Fibroblast of lung (primary cell): ENCODE measurements at regions not wholly inside any gene's neighbourhood (a gene's known extent, or its start where the extent isn't known, plus 50 kb on each side); places are given as distances from the start of the nearest gene placed in this dataset.
A peak's percentile ranks its signal among the peaks of the same experiment; 100 is the strongest.

Experiments used
- DNase-seq, 2 donors: peaks; one replicate each; pipeline versions ENCODE4 v3.0.0 to v3.0.0-alpha.2; 2010; ENCODE audit warnings: low read depth in 2 of 2
- H2AFZ ChIP-seq: 2 replicates; pipeline ENCODE4 v1.5.1; 2012; ENCODE audit warnings: low read length, control low read depth, inconsistent platforms
- H3K27ac ChIP-seq: 2 replicates; pipeline ENCODE4 v1.5.1; 2011; ENCODE audit warnings: low read length, control low read depth; ENCODE audit not compliant: insufficient read depth
- H3K27me3 ChIP-seq: 2 replicates; pipeline ENCODE4 v1.5.1; 2011; ENCODE audit warnings: mild to moderate bottlenecking, low read length; ENCODE audit not compliant: control insufficient read depth, insufficient read depth
- H3K36me3 ChIP-seq: 2 replicates; pipeline ENCODE4 v1.5.1; 2011; ENCODE audit warnings: low read length; ENCODE audit not compliant: control insufficient read depth, insufficient read depth
- H3K4me1 ChIP-seq: 2 replicates; pipeline ENCODE4 v1.5.1; 2011; ENCODE audit warnings: low read length; ENCODE audit not compliant: control insufficient read depth, insufficient read depth; ENCODE audit errors: extremely low read depth
- H3K4me2 ChIP-seq: 2 replicates; pipeline ENCODE4 v1.5.1; 2011; ENCODE audit warnings: low read length, control low read depth; ENCODE audit not compliant: insufficient read depth; ENCODE audit errors: extremely low read depth
- H3K4me3 ChIP-seq, 4 experiments: fragments of 200-600 bp in 1 of 4; sonication (generic) in 1 of 4; replicated peaks in 1 of 4; 2 replicates each; pipeline ENCODE4 v1.5.1; 2011 to 2016; ENCODE audit warnings: low read length in 4 of 4, low read depth in 3 of 4, mild to moderate bottlenecking in 3 of 4, control low read depth in 2 of 4, inconsistent platforms in 1 of 4, mixed read lengths in 1 of 4; ENCODE audit not compliant: insufficient read depth in 1 of 4; ENCODE audit errors: control extremely low read depth in 1 of 4
- H3K79me2 ChIP-seq: 2 replicates; pipeline ENCODE4 v1.5.1; 2012; ENCODE audit warnings: mild to moderate bottlenecking, low read length, inconsistent platforms; ENCODE audit not compliant: control insufficient read depth, insufficient read depth
- H3K9ac ChIP-seq: 2 replicates; pipeline ENCODE4 v1.5.1; 2011; ENCODE audit warnings: mild to moderate bottlenecking, low read length, control low read depth; ENCODE audit not compliant: insufficient read depth
- H3K9me3 ChIP-seq: 2 replicates; pipeline ENCODE4 v1.5.1; 2012; ENCODE audit warnings: low read depth, low read length; ENCODE audit not compliant: control insufficient read depth, insufficient read depth
- H4K20me1 ChIP-seq: 2 replicates; pipeline ENCODE4 v1.5.1; 2011; ENCODE audit warnings: low read length; ENCODE audit not compliant: control insufficient read depth, insufficient read depth; ENCODE audit errors: extremely low read depth
- CTCF ChIP-seq, 2 donors: IDR thresholded peaks in 1 of 2; conservative IDR thresholded peaks in 1 of 2; 1 replicate in 1 of 2; 2 replicates in 1 of 2; pipeline ENCODE4 v1.5.1; 2011 to 2012; ENCODE audit warnings: low read length in 2 of 2, control low read depth in 1 of 2, inconsistent platforms in 1 of 2, low read depth in 1 of 2, mild to moderate bottlenecking in 1 of 2
- EZH2 ChIP-seq: IDR thresholded peaks from 2 replicates; pipeline ENCODE4 v1.5.1; 2012; ENCODE audit warnings: low read length, control low read depth, mild to moderate bottlenecking; ENCODE audit errors: missing control alignments

- Histone ChIP-seq H3K27ac (no peak overlapping the region), H3K27me3 (no peaks in the 10 kb centered on the region), H2AFZ (no peak overlapping the region), H4K20me1 (no peaks in the 10 kb centered on the region), H3K9ac (no peak overlapping the region), H3K36me3 (no peaks in the 10 kb centered on the region), H3K4me3 (no peak overlapping the region), H3K79me2 (no peaks in the 10 kb centered on the region), H3K9me3 (no peaks in the 10 kb centered on the region), H3K4me2 (no peak overlapping the region), H3K4me1 (no peaks in the 10 kb centered on the region)
- no peak for TF ChIP-seq EZH2
- no peak for TF ChIP-seq CTCF (conservative IDR thresholded peaks at IDR 0.05 in 1 of 2, IDR thresholded peaks at IDR 0.05 in 1 of 2; ENCODE audit: low read depth in 1 of 2, low read length in 2 of 2)
- no peak for DNase-seq
Observed at GRCh38 chr4:156191044-156191781, 237.5 kb upstream of the CTSO start.

GRCh38 chr4:156190615-156191014 is 236.9 kb upstream of the CTSO start:
- no peak overlapping the region for H3K9ac ChIP-seq
- no peaks in the 10 kb centered on the region for H3K4me1 ChIP-seq
- no peak for TF ChIP-seq EZH2
- TF ChIP-seq CTCF (conservative IDR thresholded peaks at IDR 0.05 in 1 of 2, IDR thresholded peaks at IDR 0.05 in 1 of 2; ENCODE audit: low read depth in 1 of 2, low read length in 2 of 2): no peak
- H3K4me2 ChIP-seq: no peak overlapping the region
- DNase-seq: peak; percentile 75 to 88
- no peak overlapping the region for H2AFZ ChIP-seq
- H3K4me3 ChIP-seq: no peak overlapping the region
- no peaks in the 10 kb centered on the region for H3K36me3 ChIP-seq
- no peaks in the 10 kb centered on the region for H4K20me1 ChIP-seq
- H3K27ac ChIP-seq: no peak overlapping the region
- H3K79me2 ChIP-seq: no peaks in the 10 kb centered on the region
- H3K27me3 ChIP-seq: no peaks in the 10 kb centered on the region
- no peaks in the 10 kb centered on the region for H3K9me3 ChIP-seq

GRCh38 chr4:156188596-156188995 is 234.9 kb upstream of the CTSO start:
- TF ChIP-seq EZH2: no peak
- no peak overlapping the region for H3K9ac ChIP-seq
- H3K36me3 ChIP-seq: no peaks in the 10 kb centered on the region
- no peak overlapping the region for H3K27ac ChIP-seq
- peak in 1 of 2 donors; percentile 23 for DNase-seq
- H4K20me1 ChIP-seq: no peaks in the 10 kb centered on the region
- no peak overlapping the region for H3K4me2 ChIP-seq
- H3K9me3 ChIP-seq: no peaks in the 10 kb centered on the region
- no peaks in the 10 kb centered on the region for H3K27me3 ChIP-seq
- H2AFZ ChIP-seq: no peak overlapping the region
- H3K4me1 ChIP-seq: no peaks in the 10 kb centered on the region
- H3K4me3 ChIP-seq: no peak overlapping the region
- H3K79me2 ChIP-seq: no peaks in the 10 kb centered on the region
